Effector memory CD8-positive, alpha-beta T cell (primary cell): ENCODE measurements at regions not wholly inside any gene's neighbourhood (a gene's known extent, or its start where the extent isn't known, plus 50 kb on each side); places are given as distances from the start of the nearest gene placed in this dataset.

Experiments
- ATAC-seq: fragments of 150-1000 bp; cut with Tn5 transposase; replicated peaks from 2 replicates; pipeline ENCODE4 v1.10.0; 2021; ENCODE audit warnings: mild to moderate bottlenecking, moderate library complexity
- DNase-seq, 3 experiments: peaks; one replicate each; pipeline ENCODE4 v3.0.0; 2021
- H3K27ac Mint-ChIP-seq, 2 donors: one replicate each; pipeline ENCODE4 v1.8.0; 2022; ENCODE audit warnings: mild to moderate bottlenecking in 2 of 2, mixed read lengths in 2 of 2, moderate library complexity in 2 of 2
- H3K27me3 Mint-ChIP-seq, 2 donors: one replicate each; pipeline ENCODE4 v1.8.0; 2022; ENCODE audit warnings: mixed read lengths in 2 of 2
- H3K36me3 Mint-ChIP-seq: one replicate; pipeline ENCODE4 v1.8.0; 2022; ENCODE audit warnings: mild to moderate bottlenecking, moderate library complexity, mixed read lengths; ENCODE audit not compliant: insufficient read depth
- H3K4me1 Mint-ChIP-seq, 2 donors: one replicate each; pipeline ENCODE4 v1.8.0; 2022; ENCODE audit warnings: low read depth in 2 of 2, mixed read lengths in 2 of 2
- H3K4me3 Mint-ChIP-seq, 2 donors: one replicate each; pipeline ENCODE4 v1.8.0; 2022; ENCODE audit warnings: mild to moderate bottlenecking in 2 of 2, mixed read lengths in 2 of 2, moderate library complexity in 2 of 2
- H3K9me3 Mint-ChIP-seq, 2 donors: one replicate each; pipeline ENCODE4 v1.8.0; 2022; ENCODE audit warnings: mixed read lengths in 2 of 2

DNA sequence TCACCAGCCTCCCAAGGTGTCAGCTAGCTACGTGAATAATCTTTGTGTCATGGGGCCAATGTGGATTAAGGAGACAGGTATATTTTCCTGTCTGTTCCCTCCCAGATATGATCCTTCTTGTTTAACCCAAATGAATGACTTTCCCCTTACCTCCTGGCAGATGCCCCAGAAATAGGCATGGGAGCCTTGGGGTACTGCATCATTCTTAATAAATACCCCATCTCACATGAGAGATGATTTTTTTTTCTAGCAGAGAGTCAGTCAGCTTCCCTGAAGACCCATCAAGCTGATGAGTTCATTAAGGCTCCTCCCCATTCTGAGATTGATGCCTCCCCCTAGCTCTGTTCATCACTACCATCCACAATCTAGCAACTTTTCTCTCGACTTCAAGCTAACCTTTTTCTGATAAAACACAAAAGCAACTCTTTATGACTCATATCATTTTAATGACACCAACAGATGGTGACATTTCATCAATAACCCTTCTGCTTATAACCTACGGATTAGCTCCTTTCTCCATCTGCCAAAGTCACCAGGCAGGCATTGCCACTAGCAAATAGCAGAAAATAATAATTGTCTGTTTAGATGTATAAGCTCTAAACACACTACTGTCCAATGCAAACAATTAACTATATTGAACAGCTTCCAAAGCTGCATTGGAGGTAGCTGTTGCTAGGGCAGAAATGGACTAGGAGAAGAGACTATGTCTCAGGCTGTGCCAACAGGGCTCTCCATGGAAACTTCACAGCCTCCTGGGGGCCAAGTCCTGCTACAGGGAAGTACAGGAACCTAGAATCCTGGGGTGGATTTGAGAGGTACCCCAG, 143.7 kb downstream of the ACER2 start:
- Mint-ChIP-seq H3K27ac (no peak overlapping the region), H3K4me3 (no peak overlapping the region), H3K36me3 (no peaks in the 10 kb centered on the region), H3K27me3 (peaks cover 26 to 36% of the 10 kb centered on the region in 2 donors), H3K4me1 (peaks cover 4 to 5% of the 10 kb centered on the region in 2 donors), H3K9me3 (no peaks in the 10 kb centered on the region)
- DNase-seq (no peak), ATAC-seq (no peak)

DNA sequence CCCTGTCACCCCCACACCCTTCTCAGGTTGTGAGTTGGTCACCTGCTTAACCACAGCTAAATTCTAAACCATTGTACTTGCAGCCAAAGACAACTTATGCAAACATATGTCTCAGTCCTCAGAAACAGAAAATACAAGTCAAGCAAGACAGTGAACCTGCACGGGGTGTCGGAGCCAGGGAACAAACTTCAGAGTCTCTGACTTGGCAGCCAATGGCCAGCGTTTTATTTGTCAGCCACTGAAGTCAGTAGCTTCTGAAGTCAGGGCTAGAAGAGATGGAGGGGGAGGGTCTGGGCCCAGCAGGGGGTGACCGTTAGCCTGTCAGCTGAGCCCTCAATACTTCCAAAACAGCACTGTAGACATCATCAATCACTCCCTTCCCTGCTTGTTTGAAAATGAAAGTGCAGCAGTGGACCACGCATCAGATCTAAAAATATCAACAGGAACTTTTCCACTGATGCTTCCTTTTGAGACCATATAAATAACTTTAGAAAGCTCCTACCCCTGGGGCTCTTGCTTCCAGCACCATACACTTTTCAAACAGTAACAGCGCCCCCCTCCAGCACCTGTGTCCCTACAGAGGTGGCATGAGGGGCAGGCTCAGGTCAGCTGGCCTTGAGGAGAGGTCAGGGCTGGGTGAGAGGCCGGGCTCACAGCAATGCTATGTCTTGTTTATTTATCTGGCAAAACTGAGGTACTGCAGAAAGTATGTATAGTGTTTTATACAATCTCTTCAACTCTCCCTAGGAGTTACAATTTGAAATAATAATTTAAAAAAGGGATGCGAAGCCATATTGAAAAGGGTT, 142.5 kb downstream of the ACER2 start:
- DNase-seq (no peak), ATAC-seq (no peak)
- H3K4me1 Mint-ChIP-seq, result peaks cover 4 to 5% of the 10 kb centered on the region in 2 donors
- peaks cover 26 to 41% of the 10 kb centered on the region in 2 donors for H3K27me3 Mint-ChIP-seq
- H3K27ac Mint-ChIP-seq, result peak overlapping the region in 1 of 2 donors; percentile 33
- H3K4me3 Mint-ChIP-seq, result peak overlapping the region in 1 of 2 donors; percentile 5
- no peaks in the 10 kb centered on the region for H3K9me3 Mint-ChIP-seq
- H3K36me3 Mint-ChIP-seq, result no peaks in the 10 kb centered on the region

DNA sequence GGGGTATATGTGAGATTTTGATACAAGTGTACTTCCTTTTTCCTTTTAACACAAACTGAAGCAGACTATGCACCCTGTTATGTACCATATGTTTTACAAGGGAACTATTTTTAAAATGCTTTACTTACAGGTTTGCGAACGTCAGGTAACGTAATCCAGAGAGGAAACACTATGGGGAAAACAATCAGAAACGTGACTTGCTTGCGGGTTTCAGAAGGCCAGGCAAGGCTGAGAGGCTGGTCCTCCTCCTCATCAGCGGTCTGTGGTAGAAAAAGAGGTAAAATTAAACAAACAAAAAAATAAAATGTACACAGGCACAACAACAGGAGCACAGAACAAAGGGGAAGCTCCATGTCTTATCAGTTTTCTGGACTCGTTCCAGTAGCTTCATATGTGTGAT, 141.2 kb downstream of the ACER2 start:
- H3K4me1 Mint-ChIP-seq, result peaks cover 4 to 5% of the 10 kb centered on the region in 2 donors
- H3K27me3 Mint-ChIP-seq, result peaks cover 29 to 49% of the 10 kb centered on the region in 2 donors
- DNase-seq (no peak), ATAC-seq (no peak)
- H3K27ac Mint-ChIP-seq, result no peak overlapping the region
- peaks cover 0 to 2% of the 10 kb centered on the region in 2 donors for H3K9me3 Mint-ChIP-seq
- no peak overlapping the region for H3K4me3 Mint-ChIP-seq
- no peaks in the 10 kb centered on the region for H3K36me3 Mint-ChIP-seq

DNA sequence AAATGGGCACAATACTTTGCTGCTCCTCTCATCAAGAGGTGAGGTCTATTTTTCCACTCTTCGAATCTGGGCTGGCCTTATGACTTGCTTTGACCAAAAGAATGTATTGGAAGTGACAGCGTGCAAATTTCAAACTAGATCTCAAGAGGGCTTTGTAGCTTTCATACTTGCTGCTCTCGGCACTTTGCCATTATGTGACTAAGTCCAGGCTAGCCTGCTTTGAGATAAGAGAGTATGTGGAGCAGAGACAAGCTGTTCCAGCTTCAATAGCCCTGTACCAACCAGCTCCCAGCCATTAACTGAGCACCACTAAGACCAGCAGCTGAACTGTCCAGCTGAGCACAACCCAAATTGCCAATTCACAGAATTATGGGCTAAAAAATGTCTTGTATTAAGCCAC, 124.6 kb downstream of the ACER2 start:
- DNase-seq (no peak), ATAC-seq (no peak)
- Mint-ChIP-seq H3K27me3 (peaks cover 8 to 16% of the 10 kb centered on the region in 2 donors), H3K9me3 (peaks cover 0 to 6% of the 10 kb centered on the region in 2 donors), H3K27ac (no peak overlapping the region), H3K4me1 (no peaks in the 10 kb centered on the region), H3K4me3 (no peak overlapping the region), H3K36me3 (no peaks in the 10 kb centered on the region)

DNA sequence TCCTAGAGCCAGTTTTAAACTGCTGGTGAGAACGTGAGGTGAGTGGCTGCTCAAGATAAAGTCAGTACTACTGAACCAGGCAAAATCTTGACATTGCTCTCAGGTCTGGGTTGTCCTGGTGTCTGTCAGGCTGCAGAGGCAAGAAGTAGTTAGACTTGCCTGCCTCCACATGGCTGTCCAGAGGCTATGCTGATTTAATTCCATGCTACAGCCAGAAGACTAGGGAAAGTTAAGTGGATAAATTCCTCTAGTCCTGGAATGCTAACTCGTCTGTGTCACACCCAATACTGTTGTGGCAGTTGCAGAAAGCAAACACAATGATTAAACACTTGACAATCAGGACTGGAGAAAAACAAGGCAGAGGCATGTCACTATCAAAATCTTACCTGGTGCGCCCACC, 118.9 kb downstream of the ACER2 start:
- H3K27me3 Mint-ChIP-seq, result peaks cover 15 to 19% of the 10 kb centered on the region in 2 donors
- ATAC-seq (no peak), DNase-seq (no peak)
- no peaks in the 10 kb centered on the region for H3K4me1 Mint-ChIP-seq
- H3K27ac Mint-ChIP-seq, result no peak overlapping the region
- H3K36me3 Mint-ChIP-seq, result no peaks in the 10 kb centered on the region
- no peaks in the 10 kb centered on the region for H3K9me3 Mint-ChIP-seq
- H3K4me3 Mint-ChIP-seq, result no peak overlapping the region

DNA sequence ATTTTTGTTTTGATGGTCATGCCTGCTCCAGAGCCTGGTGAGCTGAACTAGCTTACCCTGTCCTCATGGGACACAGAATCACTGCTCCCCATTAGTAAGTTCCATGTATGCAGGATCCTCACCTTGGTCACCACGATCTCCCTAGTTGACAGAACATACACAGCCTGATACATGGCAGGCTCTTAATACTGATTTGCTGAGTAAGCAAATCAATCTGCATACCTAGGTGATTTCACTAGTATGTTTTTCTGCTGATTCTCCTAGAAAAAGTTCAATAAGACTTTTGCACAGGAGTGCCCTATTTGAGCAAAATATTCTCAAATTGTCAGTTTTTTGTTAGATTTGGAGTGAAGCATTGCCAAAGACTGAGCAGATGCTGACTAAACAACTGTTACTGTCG, 113.7 kb downstream of the ACER2 start:
- H3K27me3 Mint-ChIP-seq, result peaks cover 11 to 17% of the 10 kb centered on the region in 2 donors
- DNase-seq (no peak), ATAC-seq (no peak)
- H3K4me3 Mint-ChIP-seq, result no peak overlapping the region
- no peaks in the 10 kb centered on the region for H3K36me3 Mint-ChIP-seq
- H3K9me3 Mint-ChIP-seq, result no peaks in the 10 kb centered on the region
- H3K4me1 Mint-ChIP-seq, result no peaks in the 10 kb centered on the region
- no peak overlapping the region for H3K27ac Mint-ChIP-seq

DNA sequence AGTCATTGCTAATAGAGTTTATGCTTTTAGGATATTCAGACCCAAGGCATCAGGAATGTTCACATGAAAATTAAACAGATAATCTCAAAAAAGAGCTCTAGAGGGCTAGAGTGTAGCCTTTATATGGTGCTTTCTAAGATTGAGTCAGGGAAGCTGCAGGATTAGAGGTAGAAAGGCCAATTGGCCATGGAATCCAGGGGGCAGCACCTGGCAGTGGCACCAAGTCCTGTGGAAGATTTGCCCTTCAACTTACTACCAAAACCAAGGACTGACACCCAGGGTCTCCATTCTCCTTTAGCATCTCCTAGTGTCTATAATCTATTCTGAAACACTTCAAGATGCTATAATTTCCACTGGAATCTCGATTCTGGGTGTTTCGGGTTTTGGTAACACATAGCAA, 112.4 kb downstream of the ACER2 start:
- no peaks in the 10 kb centered on the region for H3K9me3 Mint-ChIP-seq
- no peaks in the 10 kb centered on the region for H3K4me1 Mint-ChIP-seq
- no peak overlapping the region for H3K4me3 Mint-ChIP-seq
- DNase-seq, result no peak
- no peaks in the 10 kb centered on the region for H3K36me3 Mint-ChIP-seq
- H3K27ac Mint-ChIP-seq, result no peak overlapping the region
- H3K27me3 Mint-ChIP-seq, result peaks cover 12 to 27% of the 10 kb centered on the region in 2 donors
- no peak for ATAC-seq

DNA sequence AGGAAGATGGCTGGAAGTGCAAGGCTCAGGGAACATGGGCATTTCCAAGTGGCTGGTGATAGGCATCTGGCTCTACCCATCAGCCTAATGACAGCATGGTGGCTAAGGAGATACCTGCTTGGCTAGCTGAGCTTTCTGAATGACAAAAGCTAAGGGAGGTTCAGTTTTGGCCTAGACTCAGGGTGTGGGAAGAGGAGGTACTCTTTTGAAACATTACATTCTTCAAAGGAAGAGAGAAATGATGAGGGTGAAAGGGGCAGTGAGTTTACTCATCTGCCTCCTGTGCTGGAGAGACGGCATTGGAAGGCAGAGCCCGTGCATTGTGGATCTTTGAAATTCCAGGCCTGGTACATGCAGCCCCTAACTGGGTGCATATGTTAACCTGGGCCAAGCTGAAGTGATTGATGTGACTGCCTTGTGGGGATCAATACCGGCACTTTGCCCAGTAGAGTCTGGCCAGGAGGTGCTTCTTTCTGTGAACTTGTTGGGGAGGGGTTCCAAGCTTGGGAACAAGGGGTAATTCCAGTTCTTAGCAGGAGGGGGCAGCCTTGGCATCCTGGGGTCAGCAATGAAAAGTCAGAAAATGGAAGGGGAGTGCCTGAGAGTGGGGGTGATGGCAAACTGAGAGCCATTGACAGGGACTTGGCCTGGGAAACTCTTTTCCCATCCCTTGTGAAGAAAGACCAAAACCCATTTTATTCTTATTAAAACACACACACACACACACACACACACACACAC, 108.6 kb downstream of the ACER2 start:
- no peak for DNase-seq
- ATAC-seq, result no peak
- Mint-ChIP-seq H3K27ac (no peak overlapping the region), H3K9me3 (no peaks in the 10 kb centered on the region), H3K27me3 (peaks cover 20 to 51% of the 10 kb centered on the region in 2 donors), H3K4me1 (peaks cover 0 to 2% of the 10 kb centered on the region in 2 donors), H3K36me3 (no peaks in the 10 kb centered on the region), H3K4me3 (no peak overlapping the region)

DNA sequence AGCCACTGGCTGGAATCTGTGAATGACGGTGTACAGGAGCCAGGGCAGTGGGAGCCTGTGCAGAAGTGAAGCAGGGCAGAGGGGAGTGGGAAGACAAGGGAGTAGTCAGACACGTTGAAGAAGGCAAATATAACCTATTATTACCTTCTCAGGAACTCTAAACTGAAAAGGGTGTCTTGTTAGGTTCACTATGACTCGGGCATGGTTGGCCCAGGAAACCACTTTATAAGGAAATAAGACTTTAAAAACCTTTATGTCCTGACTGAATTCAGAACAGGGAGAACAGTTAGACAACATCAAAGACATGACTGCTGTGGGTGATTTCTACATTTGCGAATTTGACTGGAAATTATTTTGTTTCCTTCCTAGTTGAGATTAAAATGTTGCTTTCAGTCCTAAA, 107.5 kb downstream of the ACER2 start:
- H3K4me1 Mint-ChIP-seq, result peaks cover 0 to 2% of the 10 kb centered on the region in 2 donors
- no peaks in the 10 kb centered on the region for H3K36me3 Mint-ChIP-seq
- DNase-seq, result no peak
- H3K27me3 Mint-ChIP-seq, result peaks cover 17 to 53% of the 10 kb centered on the region in 2 donors
- no peak overlapping the region for H3K27ac Mint-ChIP-seq
- no peak overlapping the region for H3K4me3 Mint-ChIP-seq
- no peaks in the 10 kb centered on the region for H3K9me3 Mint-ChIP-seq
- ATAC-seq, result no peak

DNA sequence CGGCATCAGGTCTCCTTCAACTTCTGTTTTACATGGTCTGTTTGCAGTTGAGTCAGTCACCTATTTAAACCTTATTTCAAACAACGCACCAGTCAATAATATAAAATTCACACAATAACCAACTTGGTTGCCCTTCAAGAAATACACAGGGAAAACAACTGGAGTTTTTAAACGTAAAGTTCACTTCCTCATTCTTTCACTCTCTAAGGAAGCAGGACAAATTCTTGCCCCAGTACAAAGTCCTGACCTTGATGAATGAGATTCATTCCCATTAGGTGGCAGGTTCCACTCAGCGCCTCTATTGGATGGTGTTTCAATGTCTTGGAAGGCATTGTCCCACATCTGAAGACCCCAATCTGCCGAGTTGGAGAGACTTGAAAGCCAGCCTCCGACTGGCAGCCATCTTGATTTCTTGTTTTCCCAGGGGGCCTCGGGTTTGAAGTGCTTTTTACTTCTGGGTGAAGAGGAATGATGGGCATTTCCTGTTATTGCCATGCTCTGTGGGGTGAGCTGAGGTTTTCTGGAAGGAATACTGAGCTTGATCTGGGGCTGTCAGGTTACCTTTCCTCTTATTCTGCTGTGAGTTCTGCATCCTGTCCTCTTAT, 105.0 kb downstream of the ACER2 start:
- no peaks in the 10 kb centered on the region for H3K9me3 Mint-ChIP-seq
- no peak overlapping the region for H3K27ac Mint-ChIP-seq
- H3K4me3 Mint-ChIP-seq, result no peak overlapping the region
- DNase-seq (no peak), ATAC-seq (no peak)
- peaks cover 0 to 2% of the 10 kb centered on the region in 2 donors for H3K4me1 Mint-ChIP-seq
- peaks cover 14 to 46% of the 10 kb centered on the region in 2 donors for H3K27me3 Mint-ChIP-seq
- H3K36me3 Mint-ChIP-seq, result no peaks in the 10 kb centered on the region

DNA sequence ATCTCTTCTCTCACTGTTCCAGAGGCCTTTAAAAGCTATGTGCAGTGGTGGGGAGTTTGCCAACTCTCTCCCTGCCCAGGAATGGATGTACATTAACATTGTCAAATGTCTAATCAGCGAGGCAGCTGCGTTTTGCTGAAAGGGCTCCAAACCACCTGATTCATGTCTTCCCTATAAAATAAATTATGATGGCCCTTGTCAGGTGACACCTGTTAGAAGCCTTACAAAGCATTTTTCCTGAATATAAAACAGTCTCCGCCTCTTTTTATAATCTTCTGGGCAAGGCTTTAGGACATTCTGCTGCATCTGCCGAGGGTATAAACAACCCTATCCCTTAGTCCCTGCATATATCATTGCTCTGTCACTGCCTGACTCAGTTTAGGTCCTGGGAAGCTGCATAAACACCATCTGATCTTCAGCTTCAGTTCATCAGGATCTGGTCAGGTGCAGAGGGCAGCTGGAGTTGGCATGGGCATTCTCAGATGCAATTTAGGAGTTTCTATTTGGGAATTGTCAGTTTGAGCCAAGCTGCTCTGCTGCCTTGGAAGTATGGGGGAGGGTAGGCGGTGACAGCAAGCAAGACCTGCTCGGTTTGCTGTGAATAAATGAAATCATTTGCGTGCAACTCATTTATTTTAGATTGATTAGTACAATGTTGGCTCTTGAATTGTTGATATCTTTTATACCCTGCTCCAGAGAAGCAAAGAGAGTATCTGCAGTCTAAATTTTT, 103.5 kb downstream of the ACER2 start:
- peaks cover 14 to 40% of the 10 kb centered on the region in 2 donors for H3K27me3 Mint-ChIP-seq
- ATAC-seq (no peak), DNase-seq (no peak)
- H3K4me1 Mint-ChIP-seq, result peaks cover 0 to 2% of the 10 kb centered on the region in 2 donors
- no peaks in the 10 kb centered on the region for H3K36me3 Mint-ChIP-seq
- H3K4me3 Mint-ChIP-seq, result no peak overlapping the region
- H3K9me3 Mint-ChIP-seq, result no peaks in the 10 kb centered on the region
- H3K27ac Mint-ChIP-seq, result no peak overlapping the region

DNA sequence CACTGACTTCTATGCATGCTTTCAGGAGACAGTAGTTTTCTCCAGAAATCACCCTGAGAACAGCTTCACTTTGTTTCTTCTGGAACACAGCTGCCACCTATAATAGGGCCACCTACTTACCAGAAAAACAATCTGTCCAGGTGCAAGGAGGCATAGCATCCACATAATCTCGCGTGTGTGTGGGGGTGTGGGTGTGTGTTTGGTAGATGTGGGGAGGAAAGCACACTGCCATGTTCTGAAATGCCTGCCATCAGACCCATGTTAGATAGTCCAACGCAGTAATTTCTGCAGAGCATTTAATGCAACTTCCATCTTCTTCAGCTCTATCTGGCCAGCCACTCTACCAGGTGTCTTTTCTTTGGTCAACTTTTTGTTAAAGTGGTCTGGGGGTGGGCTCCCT, 102.9 kb downstream of the ACER2 start:
- Mint-ChIP-seq H3K9me3 (no peaks in the 10 kb centered on the region), H3K4me1 (peaks cover 0 to 2% of the 10 kb centered on the region in 2 donors), H3K4me3 (no peak overlapping the region)

More for the DNA sequence above, 102.9 kb downstream of the ACER2 start:
- peaks cover 14 to 36% of the 10 kb centered on the region in 2 donors for H3K27me3 Mint-ChIP-seq
- ATAC-seq, result no peak
- DNase-seq, result no peak
- H3K36me3 Mint-ChIP-seq, result no peaks in the 10 kb centered on the region
- H3K27ac Mint-ChIP-seq, result no peak overlapping the region
